Ishikawa (cell line): ENCODE measurements at regions not wholly inside any gene's neighbourhood (a gene's known extent, or its start where the extent isn't known, plus 50 kb on each side); places are given as distances from the start of the nearest gene placed in this dataset.

ENCODE experiments used
- CEBPB ChIP-seq: IDR thresholded peaks from 2 replicates; pipeline ENCODE4 v1.6.1; 2012
- CREB1 ChIP-seq: IDR thresholded peaks from 2 replicates; pipeline ENCODE4 v1.6.1; 2012; ENCODE audit warnings: low read depth
- EGR1 ChIP-seq: IDR thresholded peaks from 2 replicates; pipeline ENCODE4 v1.6.1; 2012
- EP300 ChIP-seq: IDR thresholded peaks from 2 replicates; pipeline ENCODE4 v1.6.1; 2012; ENCODE audit warnings: borderline replicate concordance
- FOXM1 ChIP-seq: IDR thresholded peaks from 2 replicates; pipeline ENCODE4 v1.6.1; 2012; ENCODE audit warnings: low read depth, borderline replicate concordance
- NFIC ChIP-seq: IDR thresholded peaks from 2 replicates; pipeline ENCODE4 v1.6.1; 2012
- RAD21 ChIP-seq: IDR thresholded peaks from 2 replicates; pipeline ENCODE4 v1.6.1; 2012; ENCODE audit warnings: low read depth
- TAF1 ChIP-seq: IDR thresholded peaks from 2 replicates; pipeline ENCODE4 v1.6.1; 2012; ENCODE audit warnings: low read depth, mild to moderate bottlenecking
- TCF12 ChIP-seq: IDR thresholded peaks from 2 replicates; pipeline ENCODE4 v1.6.1; 2012; ENCODE audit warnings: low read depth
- TEAD4 ChIP-seq: IDR thresholded peaks from 2 replicates; pipeline ENCODE4 v1.6.1; 2012
- YY1 ChIP-seq: IDR thresholded peaks from 2 replicates; pipeline ENCODE4 v1.6.1; 2012; ENCODE audit warnings: low read depth
- ZBTB7A ChIP-seq: IDR thresholded peaks from 2 replicates; pipeline ENCODE4 v1.6.1; 2012; ENCODE audit warnings: low read depth
- TF ChIP-seq, protein P1 (sequence below): IDR thresholded peaks from 2 replicates; pipeline ENCODE4 v1.6.1; 2012
- TF ChIP-seq, protein P2 (sequence below): IDR thresholded peaks from 2 replicates; pipeline ENCODE4 v1.6.1; 2012
- TF ChIP-seq, protein P3 (sequence below): IDR thresholded peaks from 2 replicates; pipeline ENCODE4 v1.6.1; 2012; ENCODE audit warnings: low read depth, mild to moderate bottlenecking

DNA sequence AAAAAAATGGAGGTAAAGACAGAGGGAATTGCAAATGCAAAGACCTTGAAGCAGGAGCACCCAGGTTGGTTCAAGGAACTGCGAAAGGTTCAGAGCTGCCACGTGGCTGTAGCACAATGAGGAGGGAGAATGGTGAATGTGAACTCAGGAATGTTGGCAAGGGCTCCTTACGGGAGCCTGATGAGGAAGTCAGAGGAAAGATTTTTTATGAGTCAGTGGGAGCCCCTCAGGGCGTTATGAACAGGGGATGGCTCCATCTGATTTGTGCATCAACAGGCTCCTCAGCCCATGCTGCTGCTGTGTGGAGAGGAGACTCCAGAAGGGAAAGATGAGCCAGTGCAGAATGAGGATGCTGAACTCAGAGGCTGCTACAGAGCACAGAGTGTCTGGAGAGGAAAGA, 194.4 kb downstream of the ARRDC4 start:
- TF ChIP-seq CREB1 = no peak
- TF ChIP-seq TEAD4 = no peak
- no peak for TF ChIP-seq EP300
- TF ChIP-seq, protein P1, sequence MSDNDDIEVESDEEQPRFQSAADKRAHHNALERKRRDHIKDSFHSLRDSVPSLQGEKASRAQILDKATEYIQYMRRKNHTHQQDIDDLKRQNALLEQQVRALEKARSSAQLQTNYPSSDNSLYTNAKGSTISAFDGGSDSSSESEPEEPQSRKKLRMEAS = no peak
- no peak for TF ChIP-seq RAD21
- TF ChIP-seq ZBTB7A = no peak
- TF ChIP-seq, protein P2, sequence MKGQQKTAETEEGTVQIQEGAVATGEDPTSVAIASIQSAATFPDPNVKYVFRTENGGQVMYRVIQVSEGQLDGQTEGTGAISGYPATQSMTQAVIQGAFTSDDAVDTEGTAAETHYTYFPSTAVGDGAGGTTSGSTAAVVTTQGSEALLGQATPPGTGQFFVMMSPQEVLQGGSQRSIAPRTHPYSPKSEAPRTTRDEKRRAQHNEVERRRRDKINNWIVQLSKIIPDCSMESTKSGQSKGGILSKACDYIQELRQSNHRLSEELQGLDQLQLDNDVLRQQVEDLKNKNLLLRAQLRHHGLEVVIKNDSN = no peak
- TF ChIP-seq, protein P3, sequence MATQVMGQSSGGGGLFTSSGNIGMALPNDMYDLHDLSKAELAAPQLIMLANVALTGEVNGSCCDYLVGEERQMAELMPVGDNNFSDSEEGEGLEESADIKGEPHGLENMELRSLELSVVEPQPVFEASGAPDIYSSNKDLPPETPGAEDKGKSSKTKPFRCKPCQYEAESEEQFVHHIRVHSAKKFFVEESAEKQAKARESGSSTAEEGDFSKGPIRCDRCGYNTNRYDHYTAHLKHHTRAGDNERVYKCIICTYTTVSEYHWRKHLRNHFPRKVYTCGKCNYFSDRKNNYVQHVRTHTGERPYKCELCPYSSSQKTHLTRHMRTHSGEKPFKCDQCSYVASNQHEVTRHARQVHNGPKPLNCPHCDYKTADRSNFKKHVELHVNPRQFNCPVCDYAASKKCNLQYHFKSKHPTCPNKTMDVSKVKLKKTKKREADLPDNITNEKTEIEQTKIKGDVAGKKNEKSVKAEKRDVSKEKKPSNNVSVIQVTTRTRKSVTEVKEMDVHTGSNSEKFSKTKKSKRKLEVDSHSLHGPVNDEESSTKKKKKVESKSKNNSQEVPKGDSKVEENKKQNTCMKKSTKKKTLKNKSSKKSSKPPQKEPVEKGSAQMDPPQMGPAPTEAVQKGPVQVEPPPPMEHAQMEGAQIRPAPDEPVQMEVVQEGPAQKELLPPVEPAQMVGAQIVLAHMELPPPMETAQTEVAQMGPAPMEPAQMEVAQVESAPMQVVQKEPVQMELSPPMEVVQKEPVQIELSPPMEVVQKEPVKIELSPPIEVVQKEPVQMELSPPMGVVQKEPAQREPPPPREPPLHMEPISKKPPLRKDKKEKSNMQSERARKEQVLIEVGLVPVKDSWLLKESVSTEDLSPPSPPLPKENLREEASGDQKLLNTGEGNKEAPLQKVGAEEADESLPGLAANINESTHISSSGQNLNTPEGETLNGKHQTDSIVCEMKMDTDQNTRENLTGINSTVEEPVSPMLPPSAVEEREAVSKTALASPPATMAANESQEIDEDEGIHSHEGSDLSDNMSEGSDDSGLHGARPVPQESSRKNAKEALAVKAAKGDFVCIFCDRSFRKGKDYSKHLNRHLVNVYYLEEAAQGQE = no peak
- TF ChIP-seq YY1 = no peak
- no peak for TF ChIP-seq EGR1
- no peak for TF ChIP-seq TCF12
- TF ChIP-seq NFIC = no peak
- TF ChIP-seq FOXM1 = no peak
- no peak for TF ChIP-seq CEBPB

DNA sequence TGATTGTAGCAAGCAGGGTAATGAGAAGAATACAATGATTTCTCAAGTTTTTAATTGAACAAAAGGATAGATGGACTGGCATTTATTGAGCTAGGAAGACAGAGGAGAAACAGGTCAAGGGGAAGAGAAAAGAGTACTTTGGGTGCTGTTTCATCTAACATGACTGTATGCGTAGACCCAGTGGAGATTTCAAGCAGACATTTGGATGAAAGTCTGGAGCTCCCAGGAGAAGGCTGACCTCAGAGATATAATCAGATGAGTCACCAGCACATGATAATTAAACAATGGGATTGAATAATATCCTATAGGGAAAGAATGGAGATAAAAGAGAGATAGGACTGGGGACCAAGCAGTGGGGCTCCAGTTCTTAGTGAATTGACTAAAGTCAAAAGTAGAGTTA, 194.9 kb downstream of the ARRDC4 start:
- TF ChIP-seq EP300 = no peak
- TF ChIP-seq EGR1 = no peak
- TF ChIP-seq ZBTB7A = no peak
- TF ChIP-seq CEBPB = no peak
- no peak for TF ChIP-seq FOXM1
- TF ChIP-seq NFIC = no peak
- TF ChIP-seq TCF12 = no peak
- TF ChIP-seq CREB1 = no peak
- TF ChIP-seq, protein P2 = no peak
- TF ChIP-seq YY1 = no peak
- TF ChIP-seq, protein P1 = no peak
- TF ChIP-seq TEAD4 = no peak
- TF ChIP-seq TAF1 = no peak
- no peak for TF ChIP-seq RAD21
- TF ChIP-seq, protein P3 = no peak

DNA sequence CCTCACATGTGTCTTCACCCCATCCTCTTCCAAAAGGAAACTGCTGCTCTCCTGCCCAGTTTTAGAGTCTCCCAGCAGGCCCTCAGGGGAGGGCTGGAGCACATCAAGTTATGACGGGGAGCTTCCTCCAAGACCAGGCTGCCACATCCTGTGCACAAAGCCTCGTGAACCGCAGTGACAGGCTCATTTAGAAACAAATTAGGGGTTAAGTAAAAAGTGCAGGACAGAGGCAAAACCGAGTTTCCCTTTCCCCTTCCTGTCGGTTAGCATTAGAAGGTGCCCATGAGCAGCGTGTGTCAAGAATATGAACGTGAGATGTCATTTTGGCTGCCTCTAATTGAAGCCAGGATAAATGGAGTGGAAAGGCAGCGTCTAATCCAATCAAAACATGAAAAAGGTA, 199.7 kb downstream of the ARRDC4 start:
- TF ChIP-seq FOXM1 (no peak), CREB1 (no peak), RAD21 (no peak)

DNA sequence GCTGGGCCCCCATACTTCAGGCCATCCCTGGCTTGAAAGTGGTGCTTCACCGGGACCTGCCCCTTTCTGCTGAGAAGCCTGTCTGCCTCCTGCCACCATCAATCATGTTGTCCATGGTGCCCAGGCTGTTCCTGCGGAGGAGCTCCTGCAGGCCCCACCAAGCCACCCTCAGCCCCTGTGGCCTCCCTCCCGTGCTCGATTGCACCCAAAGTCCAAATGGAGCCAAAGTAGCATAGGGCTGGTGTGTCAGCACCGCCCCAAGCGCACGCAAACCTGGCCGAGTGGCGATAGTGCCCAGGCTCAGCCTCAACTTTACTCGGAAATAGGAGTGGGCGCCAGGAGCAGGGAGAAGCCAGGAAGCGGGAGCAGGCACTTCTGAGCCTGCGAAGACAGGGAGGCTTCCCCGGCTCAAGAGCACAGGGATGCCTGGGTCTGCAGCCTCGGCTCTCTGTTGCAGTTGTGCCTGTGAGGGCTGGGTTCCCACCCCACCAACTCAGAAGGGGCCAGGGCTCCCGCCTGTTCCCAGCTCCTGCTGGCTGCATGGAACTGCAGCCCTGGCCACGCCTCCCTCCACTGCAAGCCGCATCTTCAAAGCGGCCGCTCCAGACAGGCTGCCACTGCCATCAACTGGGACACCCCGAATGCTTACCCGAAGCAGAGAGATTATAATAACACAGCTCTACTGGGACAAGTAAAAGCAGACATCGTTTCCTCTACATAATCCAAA, 203.0 kb downstream of the ARRDC4 start:
- TF ChIP-seq ZBTB7A (no peak), TAF1 (no peak), TCF12 (no peak), FOXM1 (no peak), TEAD4 (no peak), EP300 (no peak), YY1 (no peak), NFIC (no peak), CEBPB (no peak), CREB1 (no peak), RAD21 (no peak), EGR1 (no peak)
- TF ChIP-seq, protein P1 = no peak
- TF ChIP-seq, protein P2 = no peak
- TF ChIP-seq, protein P3 = no peak
